GM12892 (cell line): ENCODE measurements at regions not wholly inside any gene's neighbourhood (a gene's known extent, or its start where the extent isn't known, plus 50 kb on each side); places are given as distances from the start of the nearest gene placed in this dataset.

ENCODE experiments used
- POLR2A ChIP-seq: IDR thresholded peaks from 2 replicates; pipeline ENCODE4 v1.6.1; 2011; ENCODE audit warnings: low read depth, low read length, control low read depth
- POLR2AphosphoS5 ChIP-seq: IDR thresholded peaks from 2 replicates; pipeline ENCODE4 v1.6.1; 2011; ENCODE audit warnings: low read depth, low read length, control low read depth

- no peak for TF ChIP-seq POLR2A
- no peak for TF ChIP-seq POLR2AphosphoS5
Observed at GRCh38 chr2:212842544-212843185, 304.1 kb upstream of the ERBB4 start.
